M059J (cell line): ENCODE measurements at regions not wholly inside any gene's neighbourhood (a gene's known extent, or its start where the extent isn't known, plus 50 kb on each side); places are given as distances from the start of the nearest gene placed in this dataset.
A peak's percentile ranks its signal among the peaks of the same experiment; 100 is the strongest.
"Not testable (repeated sequence)": the region's sequence is repeated elsewhere in the genome, so short reads cannot be mapped to it uniquely, and the experiment has no call there.

ENCODE experiments used
- DNase-seq: peaks from one replicate; pipeline ENCODE4 v3.0.0-alpha.2; 2012; ENCODE audit warnings: low read depth

- peak; percentile 15 for DNase-seq
Measured at GRCh38 chr18:1408376-1408775, 503.7 kb downstream of the ADCYAP1 start.

DNA sequence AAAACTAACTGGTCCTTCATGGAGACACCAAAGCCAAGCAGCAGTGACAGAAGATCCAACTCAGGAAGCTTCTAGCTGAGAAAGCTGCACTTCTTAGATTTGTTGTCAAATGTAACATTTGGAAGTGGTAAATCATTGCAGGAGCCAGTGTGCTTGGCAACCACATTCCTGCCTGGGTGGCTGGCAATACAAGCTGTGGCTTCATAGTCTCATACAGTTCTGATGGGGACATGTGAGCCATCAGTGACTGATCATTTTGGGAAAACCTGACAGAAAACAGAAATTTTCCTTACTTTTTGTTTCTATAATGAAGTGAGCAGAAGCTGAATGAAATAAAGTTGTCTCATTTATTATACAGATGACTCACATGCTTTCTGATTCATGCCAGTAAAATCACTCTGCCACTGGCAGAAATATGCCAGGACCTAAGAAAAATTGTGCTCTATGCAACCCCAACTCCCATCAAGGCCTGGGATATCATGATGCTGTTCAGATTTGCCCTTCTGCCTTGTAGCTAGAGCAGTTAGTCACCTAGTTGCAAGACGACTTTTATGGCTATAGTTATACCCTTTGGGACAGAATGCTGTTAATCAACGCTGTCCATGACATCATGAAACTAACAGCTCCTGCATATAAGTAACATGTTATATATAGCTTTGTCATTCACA is 508.1 kb downstream of the ADCYAP1 start:
- peak; percentile 51 for DNase-seq

DNA sequence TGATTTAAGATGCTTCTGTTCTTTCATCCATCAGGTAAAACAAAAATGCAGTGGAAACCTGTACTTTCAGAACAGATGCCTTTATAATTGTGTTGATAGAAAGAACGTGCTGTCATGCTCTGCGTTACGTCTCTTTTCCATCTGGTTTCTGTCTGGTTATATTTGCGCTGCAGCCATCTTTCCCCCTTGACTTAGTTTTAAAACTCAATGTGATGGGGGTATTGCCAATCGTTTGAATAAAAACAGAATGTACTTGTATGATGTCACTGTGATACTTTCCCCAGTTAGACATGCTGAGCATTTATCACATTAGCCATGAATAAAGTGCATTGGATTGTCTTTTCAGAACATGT is 508.6 kb downstream of the ADCYAP1 start:
- no peak for DNase-seq

DNA sequence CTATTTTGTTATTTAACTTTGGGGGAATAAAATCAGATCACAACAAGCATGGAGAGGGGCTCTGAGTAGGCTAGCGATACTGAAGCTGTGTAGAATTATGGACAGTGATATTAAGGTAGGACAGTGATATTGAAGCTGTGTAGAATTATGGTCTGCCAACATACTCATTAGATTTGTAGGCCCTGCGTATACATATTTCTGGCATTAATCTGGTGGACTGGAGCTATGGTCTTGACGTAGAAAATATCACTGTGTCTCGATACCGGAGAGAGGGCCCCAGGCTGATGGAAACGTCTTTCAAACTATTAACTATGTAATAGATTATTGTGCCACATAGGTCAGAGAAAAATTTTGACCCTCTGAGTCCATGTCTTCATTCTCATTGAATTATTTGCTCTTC is 511.4 kb downstream of the ADCYAP1 start:
- DNase-seq: no peak

- DNase-seq: no peak
Measured at GRCh38 chr18:1421502-1421901, 516.8 kb downstream of the ADCYAP1 start.

DNA sequence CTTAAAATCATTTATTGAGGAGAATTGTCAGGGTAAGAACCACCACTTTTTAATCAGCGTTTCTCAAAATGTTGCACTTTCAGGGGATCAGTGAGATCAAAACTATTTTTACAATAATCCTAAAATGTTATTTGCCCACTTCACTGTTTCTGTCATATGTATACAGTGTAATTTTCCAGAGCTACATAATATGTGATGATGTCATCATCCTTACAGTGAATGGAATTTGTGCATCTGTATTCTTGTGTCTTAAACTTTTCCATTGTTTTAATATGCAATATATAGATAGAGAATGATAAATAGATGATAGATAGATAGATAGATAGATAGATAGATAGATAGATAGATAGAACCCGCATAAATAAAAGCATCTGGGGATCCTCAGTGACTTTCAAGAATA is 518.0 kb downstream of the ADCYAP1 start:
- no peak for DNase-seq

DNA sequence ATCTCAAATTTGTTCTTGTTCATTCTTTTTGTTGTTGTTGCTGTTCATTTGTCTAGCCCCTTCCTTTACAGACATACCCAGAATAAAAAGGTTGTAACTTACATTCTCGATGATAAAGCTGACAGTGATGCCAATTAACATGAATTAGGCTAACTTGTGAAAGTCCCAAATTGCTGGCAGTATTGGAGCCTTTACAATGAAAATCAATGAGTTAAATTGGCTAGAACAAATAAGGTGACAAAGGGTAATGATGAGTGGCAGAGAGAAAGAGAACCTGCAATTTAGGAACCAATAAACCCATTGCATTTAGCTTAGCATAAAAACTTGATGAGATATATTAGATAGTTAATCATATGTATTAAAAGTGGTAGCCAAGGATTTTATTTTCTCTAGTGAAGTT is 521.0 kb downstream of the ADCYAP1 start:
- no peak for DNase-seq

GRCh38 chr18:1435487-1435886 is 530.8 kb downstream of the ADCYAP1 start:
- no peak for DNase-seq

- DNase-seq: no peak
Measured at GRCh38 chr18:1436199-1436598, 531.5 kb downstream of the ADCYAP1 start.

GRCh38 chr18:1438458-1438910 is 533.8 kb downstream of the ADCYAP1 start:
- peak; percentile 7 for DNase-seq

- DNase-seq: no peak
Measured at GRCh38 chr18:1438967-1439366, 534.3 kb downstream of the ADCYAP1 start.

- not testable (repeated sequence) for DNase-seq
Measured at GRCh38 chr18:1444062-1444461, 539.4 kb downstream of the ADCYAP1 start.

DNA sequence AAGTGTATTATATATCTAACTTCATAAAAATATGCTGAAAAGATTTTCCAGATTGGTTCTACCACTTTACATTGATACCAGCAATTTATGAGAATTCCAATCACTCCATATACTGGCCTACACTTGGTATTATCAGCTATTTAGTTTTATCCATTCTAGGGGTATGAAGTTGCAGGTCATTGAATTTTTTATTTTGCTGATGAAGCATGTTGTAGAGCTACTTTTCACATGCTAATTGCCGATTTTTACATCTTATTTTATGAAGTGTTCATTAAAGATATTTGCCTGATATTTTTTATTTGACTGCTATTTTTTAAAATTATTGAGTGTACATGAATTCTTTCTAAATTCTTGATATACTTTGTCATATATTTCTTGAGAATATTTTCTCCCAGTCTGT is 542.1 kb downstream of the ADCYAP1 start:
- DNase-seq: no peak

DNA sequence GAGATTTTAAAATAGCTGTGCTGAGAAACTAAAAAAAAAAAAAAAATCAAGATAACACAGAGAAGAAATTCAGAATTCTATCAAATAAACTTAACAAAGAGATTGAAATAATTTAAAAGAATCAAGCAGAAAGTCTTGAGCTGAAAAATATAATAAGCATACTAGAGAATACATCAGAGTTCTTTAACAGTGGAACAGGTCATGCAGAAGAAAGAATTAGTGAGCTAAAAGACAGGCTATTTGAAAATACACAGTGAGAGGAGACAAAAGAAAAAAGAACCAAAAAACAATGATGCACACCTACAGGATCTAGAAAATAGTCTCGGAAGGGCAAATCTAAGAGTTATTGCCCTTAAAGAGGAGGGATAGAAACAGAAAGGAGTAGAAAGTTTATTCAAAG is 548.1 kb downstream of the ADCYAP1 start:
- no peak for DNase-seq

DNA sequence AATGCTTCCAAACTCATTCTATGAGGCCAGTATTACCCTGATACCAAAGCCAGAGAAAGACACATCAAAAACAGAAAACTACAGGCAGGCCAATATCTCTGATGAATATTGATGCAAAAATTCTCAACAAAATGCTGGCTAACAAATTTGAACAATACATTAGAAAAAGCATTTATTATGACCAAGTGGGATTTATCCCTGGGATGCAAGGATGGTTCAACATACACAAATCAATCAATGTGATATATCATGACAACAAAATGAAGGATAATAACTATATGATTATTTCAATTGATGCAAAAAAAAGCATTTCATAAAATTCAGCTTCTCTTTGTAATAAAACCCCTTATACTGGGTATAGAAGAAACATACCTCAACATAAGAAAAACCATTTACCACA is 550.9 kb downstream of the ADCYAP1 start:
- DNase-seq: no peak

DNA sequence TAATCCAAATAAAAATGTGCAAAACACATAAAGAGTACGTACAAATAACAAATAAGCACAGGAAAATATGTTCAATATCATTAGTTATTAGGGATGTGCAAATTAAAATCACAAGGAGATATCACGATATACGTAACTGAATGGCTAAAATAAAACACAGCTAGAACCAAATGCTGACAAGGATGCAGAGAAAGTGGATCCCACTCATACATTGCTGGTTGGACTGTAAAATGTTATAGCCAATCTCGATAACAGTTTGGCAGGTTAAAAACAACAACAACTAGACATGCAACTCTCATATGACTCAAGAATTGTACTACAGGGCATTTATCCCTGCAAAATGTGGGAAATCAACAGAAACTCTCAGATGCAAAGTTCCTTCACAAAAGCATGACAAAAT is 553.9 kb downstream of the ADCYAP1 start:
- no peak for DNase-seq

DNA sequence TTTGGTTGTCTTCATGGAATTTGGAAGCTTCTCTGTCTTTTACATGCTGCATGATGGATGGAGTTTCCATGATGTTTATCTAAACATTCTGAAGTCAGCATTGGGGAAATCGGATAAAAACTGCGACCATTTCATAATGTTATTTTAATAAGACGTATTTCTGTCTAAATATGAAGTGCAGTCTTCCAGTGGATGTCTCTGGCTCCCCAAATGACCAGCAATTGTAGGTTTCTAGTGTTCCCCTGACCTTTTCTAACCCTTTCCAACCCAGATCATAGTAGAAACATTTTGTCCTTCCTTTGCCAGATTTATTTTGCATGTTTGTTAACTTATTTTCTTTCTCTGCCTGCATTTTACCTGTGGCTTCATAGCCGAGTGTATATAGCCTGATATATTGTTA is 559.3 kb downstream of the ADCYAP1 start:
- no peak for DNase-seq

- DNase-seq: no peak
Measured at GRCh38 chr18:1464444-1465217, 560.0 kb downstream of the ADCYAP1 start.

GRCh38 chr18:1466035-1466434 is 561.4 kb downstream of the ADCYAP1 start:
- DNase-seq: no peak

GRCh38 chr18:1467461-1467964 is 562.8 kb downstream of the ADCYAP1 start:
- DNase-seq: no peak

DNA sequence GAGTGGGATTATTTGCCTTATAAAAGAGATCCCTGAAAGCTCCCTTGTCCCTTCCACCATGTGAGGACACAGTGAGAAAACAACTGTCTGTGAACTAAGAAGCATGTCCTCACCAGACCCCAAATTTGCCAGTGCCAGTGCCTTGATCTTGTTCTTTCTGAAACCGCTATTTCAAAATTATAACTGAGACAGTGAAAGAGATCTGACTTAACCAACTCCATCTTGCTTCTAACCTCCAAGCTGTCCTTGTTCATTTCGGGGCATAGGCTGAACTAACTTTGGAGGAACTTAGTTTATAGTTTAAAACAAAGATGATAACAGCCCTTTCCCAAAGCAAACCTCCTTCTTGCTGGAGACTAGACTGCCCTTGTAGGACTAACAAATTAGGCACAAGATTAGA is 563.9 kb downstream of the ADCYAP1 start:
- no peak for DNase-seq

GRCh38 chr18:1475867-1476266 is 571.2 kb downstream of the ADCYAP1 start:
- DNase-seq: no peak

- DNase-seq: no peak
Measured at GRCh38 chr18:1480309-1480708, 575.6 kb downstream of the ADCYAP1 start.
